HEK293 (cell line): ENCODE measurements at regions not wholly inside any gene's neighbourhood (a gene's known extent, or its start where the extent isn't known, plus 50 kb on each side); places are given as distances from the start of the nearest gene placed in this dataset.

Experiments
- CTCF ChIA-PET: fragments of 350-600 bp; formaldehyde crosslinking; extraction: SDS; loops from one replicate; lab custom pipeline; 2021; ENCODE audit warnings: antibody characterized with exemption; lab: Yijun Ruan, JAX
- POLR2A ChIA-PET: fragments of 300-600 bp; formaldehyde crosslinking; extraction: SDS; loops from one replicate; lab custom pipeline; 2020; ENCODE audit warnings: antibody characterized with exemption, inconsistent platforms; lab: Yijun Ruan, JAX
- H3K27ac ChIP-seq: fragments of 200-500 bp; sonication (Bioruptor generic); 2 replicates; pipeline ENCODE4 v1.5.1; 2014; ENCODE audit warnings: low read depth, low read length, control low read depth, inconsistent platforms; ENCODE audit errors: extremely low read depth
- H3K36me3 ChIP-seq, 2 experiments: fragments of 200-500 bp in 1 of 2; sonication (Bioruptor generic) in 1 of 2; 1 replicate in 1 of 2; 2 replicates in 1 of 2; pipeline ENCODE4 v1.5.1; 2014 to 2017; ENCODE audit warnings: inconsistent platforms in 2 of 2, low read length in 2 of 2; ENCODE audit not compliant: control insufficient read depth in 2 of 2, insufficient read depth in 1 of 2
- H3K4me1 ChIP-seq: fragments of 200-500 bp; sonication (Bioruptor generic); 2 replicates; pipeline ENCODE4 v1.5.1; 2014; ENCODE audit warnings: mild to moderate bottlenecking, low read length, inconsistent platforms; ENCODE audit not compliant: control insufficient read depth, insufficient read depth
- H3K4me3 ChIP-seq: 2 replicates; pipeline ENCODE4 v1.5.1; 2011; ENCODE audit warnings: low read depth, mild to moderate bottlenecking, control low read depth, low read length, moderate library complexity
- H3K9me3 ChIP-seq: fragments of 200-500 bp; sonication (Bioruptor generic); 2 replicates; pipeline ENCODE4 v1.5.1; 2014; ENCODE audit warnings: low read depth, low read length, inconsistent platforms; ENCODE audit not compliant: control insufficient read depth, insufficient read depth
- CTCF ChIP-seq: fragments of 450-650 bp; formaldehyde crosslinking; IDR thresholded peaks from 2 replicates; pipeline ENCODE4 v1.5.1; 2016; ENCODE audit warnings: missing biosample characterization, missing genetic modification characterization
- OSR2 ChIP-seq: fragments of 450-650 bp; formaldehyde crosslinking; IDR thresholded peaks from 2 replicates; pipeline ENCODE4 v1.5.1; 2016; ENCODE audit warnings: missing biosample characterization, missing genetic modification characterization
- PRDM1 ChIP-seq: fragments of 450-650 bp; formaldehyde crosslinking; IDR thresholded peaks from 2 replicates; pipeline ENCODE4; 2016; ENCODE audit warnings: missing biosample characterization, missing genetic modification characterization
- PRDM6 ChIP-seq: fragments of 450-650 bp; formaldehyde crosslinking; IDR thresholded peaks from 2 replicates; pipeline ENCODE4 v1.5.1; 2017; ENCODE audit warnings: missing biosample characterization, missing genetic modification characterization
- SP7 ChIP-seq: fragments of 450-650 bp; formaldehyde crosslinking; IDR thresholded peaks from 2 replicates; pipeline ENCODE4 v1.5.1; 2016; ENCODE audit warnings: missing biosample characterization, missing genetic modification characterization
- ZEB2 ChIP-seq: fragments of 450-650 bp; formaldehyde crosslinking; IDR thresholded peaks from 2 replicates; pipeline ENCODE4 v1.5.1; 2016; ENCODE audit warnings: missing biosample characterization, missing genetic modification characterization
- ZNF10 ChIP-seq: fragments of 450-650 bp; formaldehyde crosslinking; IDR thresholded peaks from 2 replicates; pipeline ENCODE4 v1.5.1; 2017; ENCODE audit warnings: missing biosample characterization, missing genetic modification characterization
- ZNF114 ChIP-seq: fragments of 450-650 bp; formaldehyde crosslinking; IDR thresholded peaks from 2 replicates; pipeline ENCODE4 v1.5.0; 2017; ENCODE audit warnings: missing biosample characterization, missing genetic modification characterization
- ZNF184 ChIP-seq: fragments of 450-650 bp; IDR thresholded peaks from 2 replicates; pipeline ENCODE4 v1.5.1; 2018; ENCODE audit warnings: missing biosample characterization, mild to moderate bottlenecking, missing genetic modification characterization
- ZNF2 ChIP-seq: fragments of 450-650 bp; formaldehyde crosslinking; IDR thresholded peaks from 2 replicates; pipeline ENCODE4 v1.5.1; 2016; ENCODE audit warnings: missing biosample characterization, missing genetic modification characterization
- ZNF302 ChIP-seq: fragments of 450-650 bp; formaldehyde crosslinking; IDR thresholded peaks from 2 replicates; pipeline ENCODE4 v1.5.1; 2016; ENCODE audit warnings: missing biosample characterization, missing genetic modification characterization, low read depth
- ZNF324 ChIP-seq: fragments of 450-650 bp; formaldehyde crosslinking; IDR thresholded peaks from 2 replicates; pipeline ENCODE4 v1.5.1; 2016; ENCODE audit warnings: missing biosample characterization, missing genetic modification characterization
- ZNF335 ChIP-seq: fragments of 450-650 bp; formaldehyde crosslinking; conservative IDR thresholded peaks from 2 replicates; pipeline ENCODE4 v1.5.1; 2016; ENCODE audit warnings: missing biosample characterization, missing genetic modification characterization
- ZNF350 ChIP-seq: fragments of 450-650 bp; formaldehyde crosslinking; IDR thresholded peaks from 2 replicates; pipeline ENCODE4 v1.5.0; 2017; ENCODE audit warnings: missing biosample characterization, mild to moderate bottlenecking, missing genetic modification characterization
- ZNF362 ChIP-seq: fragments of 450-650 bp; formaldehyde crosslinking; IDR thresholded peaks from 2 replicates; pipeline ENCODE4 v1.5.1; 2016; ENCODE audit warnings: missing biosample characterization, missing genetic modification characterization
- ZNF366 ChIP-seq: fragments of 450-650 bp; formaldehyde crosslinking; conservative IDR thresholded peaks from 2 replicates; pipeline ENCODE4 v1.5.1; 2016; ENCODE audit warnings: missing biosample characterization, missing genetic modification characterization
- ZNF404 ChIP-seq: fragments of 450-650 bp; formaldehyde crosslinking; IDR thresholded peaks from 2 replicates; pipeline ENCODE4 v1.5.1; 2017; ENCODE audit warnings: missing biosample characterization, missing genetic modification characterization
- ZNF416 ChIP-seq: fragments of 450-650 bp; formaldehyde crosslinking; IDR thresholded peaks from 2 replicates; pipeline ENCODE4 v1.5.1; 2016; ENCODE audit warnings: missing biosample characterization, missing genetic modification characterization
- ZNF433 ChIP-seq: fragments of 450-650 bp; formaldehyde crosslinking; IDR thresholded peaks from 2 replicates; pipeline ENCODE4 v1.5.1; 2016; ENCODE audit warnings: missing biosample characterization, missing genetic modification characterization, low read depth
- ZNF501 ChIP-seq: fragments of 450-650 bp; formaldehyde crosslinking; IDR thresholded peaks from 2 replicates; pipeline ENCODE4 v1.5.1; 2016; ENCODE audit warnings: missing biosample characterization, missing genetic modification characterization
- ZNF580 ChIP-seq: fragments of 450-650 bp; formaldehyde crosslinking; IDR thresholded peaks from 2 replicates; pipeline ENCODE4 v1.5.1; 2016; ENCODE audit warnings: missing biosample characterization, missing genetic modification characterization
- ZNF654 ChIP-seq: fragments of 450-650 bp; formaldehyde crosslinking; IDR thresholded peaks from 2 replicates; pipeline ENCODE4 v1.5.1; 2016; ENCODE audit warnings: low read depth, missing biosample characterization, missing genetic modification characterization
- ZNF670 ChIP-seq: fragments of 450-650 bp; formaldehyde crosslinking; IDR thresholded peaks from 2 replicates; pipeline ENCODE4 v1.5.1; 2016; ENCODE audit warnings: missing biosample characterization, missing genetic modification characterization, low read depth
- ZNF776 ChIP-seq: fragments of 450-650 bp; formaldehyde crosslinking; IDR thresholded peaks from 2 replicates; pipeline ENCODE4 v1.5.0; 2017; ENCODE audit warnings: missing biosample characterization, missing genetic modification characterization, borderline replicate concordance
- ZSCAN18 ChIP-seq: fragments of 450-650 bp; formaldehyde crosslinking; IDR thresholded peaks from 2 replicates; pipeline ENCODE4 v1.5.1; 2016; ENCODE audit warnings: missing biosample characterization, missing genetic modification characterization
- ZSCAN30 ChIP-seq: fragments of 450-650 bp; IDR thresholded peaks from 2 replicates; pipeline ENCODE4 v1.5.1; 2018; ENCODE audit warnings: missing biosample characterization, mild to moderate bottlenecking, missing genetic modification characterization, moderate library complexity

- ChIA-PET POLR2A (interaction anchor here (0.5 to 2.7 kb wide), 4 partner anchors 125 to 721 kb away, joined by 3 to 10 read pairs (median 3); partner anchors contain the start of gene AHR), CTCF (interaction anchor here (0.6 to 1.8 kb wide), 37 partner anchors 10 to 1717 kb away, joined by 3 to 11 read pairs (median 4); no protein-coding TSS in a partner anchor)
- H3K36me3 ChIP-seq = no peaks in the 10 kb centered on the region
- 0 out of 2 replicates have a peak, but pooled peaks have one; percentile 14 for TF ChIP-seq ZNF580 (tag by site-specific recombination)
- TF ChIP-seq ZNF335 (tag by site-specific recombination) = 0 out of 2 replicates have a peak, but pooled peaks have one; percentile 21
- no peak for TF ChIP-seq ZSCAN18 (tag by site-specific recombination)
- TF ChIP-seq ZNF184 = no peak
- no peak for TF ChIP-seq ZNF10
- TF ChIP-seq ZNF362 = peak; percentile 96
- no peak for TF ChIP-seq ZNF670 (tag by site-specific recombination)
- TF ChIP-seq OSR2 (tag by site-specific recombination) = no peak; the same call in 1 of the 2 replicates
- TF ChIP-seq CTCF = peak; percentile 73
- TF ChIP-seq ZNF2 = peak; percentile 73; the same call in 1 of the 2 replicates
- TF ChIP-seq PRDM1 (tag by site-specific recombination) = peak; percentile 98
- TF ChIP-seq ZNF501 (tag by site-specific recombination) = 0 out of 2 replicates have a peak, but pooled peaks have one; percentile 24
- no peak for TF ChIP-seq ZNF350 (tag by site-specific recombination)
- TF ChIP-seq SP7 = 0 out of 2 replicates have a peak, but pooled peaks have one; percentile 16
- no peak for TF ChIP-seq ZNF416 (tag by site-specific recombination)
- TF ChIP-seq ZNF114 = no peak
- TF ChIP-seq ZNF324 (tag by site-specific recombination) = no peak
- TF ChIP-seq ZNF433 (tag by site-specific recombination) = no peak
- peak; percentile 96 for TF ChIP-seq ZNF654 (tag by site-specific recombination)
- TF ChIP-seq ZNF366 = peak; percentile 52
- TF ChIP-seq ZEB2 (tag by site-specific recombination) = no peak
- TF ChIP-seq ZNF302 (tag by site-specific recombination) = no peak
- no peak for TF ChIP-seq ZNF776
- no peak for TF ChIP-seq ZNF404 (tag by site-specific recombination)
- TF ChIP-seq PRDM6 (tag by site-specific recombination) = 0 out of 2 replicates have a peak, but pooled peaks have one; percentile 17
- peak; percentile 40; the same call in 1 of the 2 replicates for TF ChIP-seq ZSCAN30 (tag by site-specific recombination)
- no peak overlapping the region for H3K27ac ChIP-seq
- no peaks in the 10 kb centered on the region for H3K9me3 ChIP-seq
- H3K4me1 ChIP-seq = 0 out of 2 replicates have a peak, but pooled peaks cover 3% of the 10 kb centered on the region
- no peak overlapping the region for H3K4me3 ChIP-seq
Observed at GRCh38 chr7:16982640-16983350, 101.0 kb upstream of the AGR3 start.
